HG03354 (cell line): ENCODE measurements at regions not wholly inside any gene's neighbourhood (a gene's known extent, or its start where the extent isn't known, plus 50 kb on each side); places are given as distances from the start of the nearest gene placed in this dataset.

Source experiments
- ATAC-seq: cut with Tn5 transposase; IDR thresholded peaks from one replicate; pipeline ENCODE4 v1.9.1; 2021; ENCODE audit warnings: mild to moderate bottlenecking; ENCODE audit not compliant: unreplicated experiment, poor library complexity, severe bottlenecking

- ATAC-seq: no peak
Measured at GRCh38 chr12:67370979-67371378, 101.8 kb downstream of the CAND1 start.

DNA sequence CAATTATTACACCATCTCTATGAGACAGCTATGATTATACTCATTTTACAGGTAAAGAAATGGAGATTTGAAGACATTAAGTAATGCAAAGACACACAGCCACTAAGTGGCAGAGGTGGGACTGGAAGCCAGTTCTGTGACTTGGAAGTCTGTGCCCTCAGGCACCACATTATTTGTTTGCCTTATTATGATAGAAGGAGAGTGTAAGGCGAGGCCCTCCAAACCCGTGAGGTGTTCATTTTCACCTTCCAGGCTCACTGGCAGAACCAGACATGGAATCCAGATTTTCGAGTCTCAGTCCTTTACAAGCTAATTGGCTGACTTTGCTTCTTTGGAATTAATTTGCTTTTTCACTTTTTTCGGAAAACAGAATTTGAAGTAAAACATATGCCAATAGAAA, 107.9 kb downstream of the CAND1 start:
- ATAC-seq: no peak

DNA sequence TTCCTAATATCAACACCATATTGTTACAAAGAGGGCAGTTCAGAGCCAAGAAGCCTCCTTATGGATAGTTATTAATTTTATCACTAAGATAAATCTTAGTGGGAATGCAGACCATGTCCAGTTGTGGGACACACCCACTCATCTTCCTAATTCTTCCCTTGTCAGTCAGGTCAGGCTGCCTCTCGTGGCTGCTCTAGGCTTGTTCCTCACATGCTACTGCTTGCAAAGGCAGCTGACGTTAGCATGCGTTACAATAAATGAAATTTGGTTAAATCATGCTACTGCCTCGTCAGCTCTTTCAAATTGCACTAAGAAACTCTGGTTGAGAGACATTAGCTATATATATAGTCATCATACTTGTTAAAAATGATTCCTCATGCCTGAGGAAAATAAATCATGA, 108.4 kb downstream of the CAND1 start:
- no peak for ATAC-seq

- no peak for ATAC-seq
Measured at GRCh38 chr12:67382241-67382871, 113.2 kb downstream of the CAND1 start.

- no peak for ATAC-seq
Measured at GRCh38 chr12:67386869-67387565, 117.9 kb downstream of the CAND1 start.

- ATAC-seq: no peak
Measured at GRCh38 chr12:67388331-67389138, 119.4 kb downstream of the CAND1 start.

GRCh38 chr12:67390273-67390672, 121.1 kb downstream of the CAND1 start:
- no peak for ATAC-seq

GRCh38 chr12:67391034-67391433, 121.9 kb downstream of the CAND1 start:
- ATAC-seq: no peak

DNA sequence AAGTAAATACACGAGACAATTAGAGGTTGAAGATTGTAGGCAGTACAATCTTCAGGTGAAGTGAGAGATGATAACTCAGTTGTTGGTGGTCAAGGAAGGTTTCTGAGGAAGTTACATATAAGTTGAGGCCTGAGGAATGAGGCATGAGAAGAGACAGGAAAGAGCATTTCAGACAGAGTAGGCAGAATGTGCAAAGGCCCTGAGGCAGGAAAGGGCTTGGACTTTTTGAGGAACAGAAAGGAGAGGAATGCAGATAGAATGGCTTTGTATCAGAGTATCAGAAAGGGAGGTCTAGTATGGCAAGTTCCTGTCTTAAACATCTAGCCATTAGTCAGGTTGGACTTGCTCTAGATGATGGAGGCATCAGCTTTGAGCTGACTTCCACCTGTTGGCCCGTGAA, 122.5 kb downstream of the CAND1 start:
- ATAC-seq: no peak

GRCh38 chr12:67394550-67394949, 125.4 kb downstream of the CAND1 start:
- ATAC-seq: no peak

DNA sequence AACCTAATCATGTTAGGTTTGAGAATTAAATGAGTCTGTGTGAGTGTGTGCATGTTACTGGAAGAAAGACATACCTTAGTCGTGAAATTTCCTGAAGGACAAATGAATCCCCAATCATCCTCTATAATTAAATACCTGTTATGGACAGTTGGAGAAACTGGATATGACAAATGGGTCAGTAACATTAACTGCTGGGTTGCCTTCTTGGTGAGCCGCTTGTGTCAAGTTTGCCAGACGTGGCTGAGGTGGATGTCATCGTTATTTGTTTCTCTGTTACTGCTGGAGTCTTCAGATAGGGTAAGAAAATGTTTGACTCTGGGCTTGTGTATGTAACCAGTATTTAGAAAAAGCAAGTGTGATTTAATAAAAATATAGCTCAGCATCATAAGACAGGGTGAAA, 131.6 kb downstream of the CAND1 start:
- no peak for ATAC-seq

- ATAC-seq: no peak
Measured at GRCh38 chr12:67410246-67410645, 141.1 kb downstream of the CAND1 start.

DNA sequence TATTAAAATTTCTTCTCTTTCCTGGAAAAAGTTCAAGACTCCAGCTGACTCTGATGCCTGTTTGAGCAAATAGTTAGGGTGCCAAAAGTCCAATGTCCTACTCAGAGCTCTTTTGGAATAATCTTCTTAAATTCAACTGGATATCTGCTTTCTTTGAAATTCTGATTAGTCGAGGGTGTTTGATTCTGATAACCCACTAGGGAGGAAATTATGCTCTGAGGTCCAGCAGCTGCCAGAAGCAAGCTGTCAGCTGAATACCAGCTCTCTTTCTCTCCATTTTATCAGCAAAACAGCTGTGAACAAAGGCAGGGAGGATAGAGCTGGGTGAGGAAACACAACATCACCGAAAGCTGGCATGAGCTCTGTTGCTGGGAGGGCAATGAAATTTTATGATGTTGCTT, 141.5 kb downstream of the CAND1 start:
- ATAC-seq: no peak

- no peak for ATAC-seq
Measured at GRCh38 chr12:67411562-67411961, 142.4 kb downstream of the CAND1 start.

DNA sequence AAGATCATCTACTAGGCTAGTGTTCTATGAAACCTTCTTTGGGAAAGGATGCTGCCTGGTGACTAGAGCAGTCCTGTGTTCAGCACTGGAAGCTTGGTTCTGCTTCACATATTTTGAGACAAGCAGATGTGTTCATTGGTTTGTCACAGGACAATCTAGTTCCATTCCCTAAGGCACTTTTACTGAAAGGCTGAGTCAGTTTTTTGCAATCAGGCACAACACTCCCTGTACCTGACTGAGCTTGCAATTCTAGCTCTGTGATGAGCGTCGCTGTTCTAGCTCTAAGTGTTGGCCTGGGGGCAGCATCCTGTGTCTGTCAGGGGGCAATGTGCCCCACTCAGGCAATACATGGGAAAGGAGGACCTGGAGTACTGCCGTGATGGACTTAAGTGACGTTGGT, 144.4 kb downstream of the CAND1 start:
- ATAC-seq: no peak

DNA sequence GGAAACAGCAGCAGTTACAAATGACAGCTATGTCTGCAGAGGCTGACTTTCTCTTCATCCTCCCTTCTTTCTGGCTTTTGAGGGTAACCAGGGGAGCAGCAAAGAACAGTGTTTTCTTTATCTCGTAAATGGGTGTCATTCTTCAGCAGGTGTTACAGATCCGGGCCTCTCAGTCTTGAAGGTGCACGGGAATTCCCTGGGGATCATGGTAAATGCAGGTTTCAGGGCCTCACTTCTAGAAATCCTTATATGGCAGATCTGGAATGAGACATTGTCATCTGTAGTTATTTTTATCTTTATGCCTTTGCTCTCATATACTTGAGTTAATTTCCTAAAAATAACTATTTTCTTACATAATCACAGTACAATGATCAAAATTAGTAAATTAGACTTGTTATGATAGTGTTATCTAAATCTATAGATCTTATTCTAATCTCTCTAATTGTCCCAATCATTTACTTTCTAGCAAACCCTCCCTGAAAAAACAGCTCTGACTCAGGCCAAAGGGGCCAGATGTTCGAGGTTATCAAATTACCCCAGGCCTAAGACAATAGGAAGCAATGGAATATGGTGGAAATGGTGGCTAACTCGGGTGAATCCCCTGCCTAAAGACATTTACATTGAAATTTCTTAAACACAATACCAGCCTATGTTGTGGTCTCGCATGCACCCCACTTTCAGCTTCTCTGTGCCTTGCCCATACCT, 145.0 kb downstream of the CAND1 start:
- no peak for ATAC-seq

- no peak for ATAC-seq
Measured at GRCh38 chr12:67415473-67415872, 146.3 kb downstream of the CAND1 start.

GRCh38 chr12:67419810-67420209, 150.7 kb downstream of the CAND1 start:
- ATAC-seq: no peak

- ATAC-seq: no peak
Measured at GRCh38 chr12:67420506-67420905, 151.3 kb downstream of the CAND1 start.

- no peak for ATAC-seq
Measured at GRCh38 chr12:67422081-67422480, 152.9 kb downstream of the CAND1 start.
